GM18868 (cell line): ENCODE measurements at regions not wholly inside any gene's neighbourhood (a gene's known extent, or its start where the extent isn't known, plus 50 kb on each side); places are given as distances from the start of the nearest gene placed in this dataset.

Experiments
- ATAC-seq: cut with Tn5 transposase; IDR thresholded peaks from one replicate; pipeline ENCODE4 v1.9.1; 2021; ENCODE audit warnings: mild to moderate bottlenecking, moderate library complexity; ENCODE audit not compliant: unreplicated experiment

DNA sequence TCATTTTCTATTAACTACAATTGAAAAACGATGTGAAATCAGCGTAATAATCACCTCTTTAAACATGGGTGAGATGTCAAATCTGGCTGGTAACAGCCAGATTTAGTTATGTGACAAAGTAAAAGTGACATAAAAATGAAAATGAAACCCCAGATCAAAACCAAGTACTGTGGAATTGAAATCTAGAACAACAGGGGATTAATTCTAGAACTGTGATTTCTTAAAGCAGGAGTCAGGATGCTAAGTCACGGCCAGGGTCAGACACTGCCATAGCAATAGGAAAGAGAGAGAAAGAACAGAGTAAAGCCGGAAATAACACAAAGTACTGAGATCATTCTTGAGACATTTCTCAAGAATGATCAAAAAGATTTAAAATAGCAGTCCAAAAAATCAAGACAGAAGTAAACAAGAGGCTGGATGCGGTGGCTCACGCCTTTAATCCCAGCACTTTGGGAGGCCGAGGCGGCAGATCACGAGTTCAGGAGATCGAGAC lies 1183.7 kb upstream of the NXPH2 start:
- no peak for ATAC-seq

DNA sequence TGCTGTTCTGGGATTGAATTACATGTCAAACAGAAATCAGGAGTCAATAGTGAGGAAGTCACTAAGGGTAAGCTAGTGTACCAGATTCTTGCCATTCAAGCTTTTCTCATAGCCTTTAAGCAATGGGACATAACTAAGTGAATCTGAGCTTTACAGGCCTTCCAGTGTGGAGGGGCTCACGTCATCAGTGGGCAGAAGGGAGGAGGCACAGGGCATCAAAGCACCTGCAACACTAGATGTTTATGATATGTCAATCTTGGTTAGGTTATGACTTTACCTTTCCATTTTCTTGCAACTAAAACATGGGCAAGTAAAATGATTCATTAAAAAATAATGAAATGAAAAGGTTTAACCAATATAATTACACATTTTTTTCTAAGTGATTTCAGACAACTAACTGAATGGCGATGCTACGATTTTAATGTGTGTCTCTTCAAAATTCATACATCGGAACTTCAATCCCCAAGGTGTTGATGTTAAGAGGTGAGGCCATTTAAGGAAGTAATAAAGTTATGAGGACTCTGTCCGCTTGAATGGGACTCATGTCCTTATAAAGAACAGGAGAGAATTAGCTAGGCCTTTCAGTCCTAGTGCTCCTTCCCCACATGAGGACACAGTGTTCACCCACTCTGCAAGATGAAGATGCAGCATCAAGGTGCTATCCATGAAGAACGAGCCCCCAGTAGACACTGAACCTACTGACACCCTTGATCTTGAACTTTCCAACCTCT lies 1169.2 kb upstream of the NXPH2 start:
- ATAC-seq = no peak

DNA sequence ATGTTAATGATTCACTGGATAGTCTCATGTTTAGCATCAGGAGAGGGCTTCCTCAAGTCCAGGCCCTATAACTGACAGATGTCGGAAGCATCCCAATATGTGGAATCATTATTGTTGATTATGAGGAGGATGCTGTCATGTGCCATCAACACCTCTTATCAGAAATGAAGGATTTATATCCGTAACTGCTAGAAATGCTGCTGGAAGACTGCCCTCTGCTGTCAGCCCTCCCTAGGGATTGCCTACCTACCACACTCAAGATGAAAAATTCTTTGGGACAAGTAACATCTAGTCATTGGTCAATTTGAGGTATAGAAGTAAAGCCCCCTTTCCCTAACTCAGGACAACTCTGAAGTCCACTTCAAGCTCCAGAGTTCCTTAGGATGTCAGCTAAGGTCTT lies 1166.5 kb upstream of the NXPH2 start:
- ATAC-seq = no peak

DNA sequence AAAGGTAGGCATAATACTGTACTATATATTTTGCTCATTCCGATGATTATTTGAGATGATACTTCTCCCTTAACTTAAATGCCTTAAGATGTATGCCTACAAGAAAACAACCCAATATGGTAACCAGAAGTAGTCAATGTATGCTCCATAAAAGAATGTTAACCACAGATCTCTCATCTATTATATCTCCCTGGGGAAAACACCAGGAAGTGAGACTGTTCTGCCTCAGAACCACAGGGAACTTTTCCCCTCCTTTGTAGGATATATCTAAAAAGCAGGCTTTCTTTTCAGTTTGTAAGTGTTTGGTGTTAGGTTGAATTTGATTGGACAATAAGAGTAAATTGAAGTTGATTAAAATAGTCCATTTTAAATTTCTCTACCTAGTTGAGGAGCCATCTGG lies 1160.5 kb upstream of the NXPH2 start:
- ATAC-seq = no peak

GRCh38 chr2:139925903-139926302 lies 1145.7 kb upstream of the NXPH2 start:
- no peak for ATAC-seq

- no peak for ATAC-seq
These were observed 1143.9 kb upstream of the NXPH2 start for GRCh38 chr2:139924070-139924469.

GRCh38 chr2:139918982-139919381 lies 1138.8 kb upstream of the NXPH2 start:
- no peak for ATAC-seq

GRCh38 chr2:139917690-139918384 lies 1137.6 kb upstream of the NXPH2 start:
- no peak for ATAC-seq

DNA sequence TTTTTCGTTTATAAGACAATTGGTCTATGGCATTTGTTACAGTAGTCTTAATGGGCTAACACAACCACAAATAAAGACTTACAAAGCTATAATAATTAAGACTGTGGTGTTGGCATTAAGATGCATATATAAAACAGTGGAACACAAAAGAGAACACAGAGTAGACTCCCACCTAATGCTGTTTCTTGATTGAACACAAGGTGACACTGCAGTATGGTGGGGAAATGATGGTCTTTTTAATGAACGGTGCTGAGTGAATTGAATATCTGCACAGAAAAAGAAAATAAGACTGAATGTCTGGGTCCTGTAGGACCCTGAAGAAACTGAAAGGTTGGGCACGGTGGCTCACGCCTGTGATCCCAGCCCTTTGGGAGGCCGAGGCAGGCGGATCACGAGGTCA lies 1136.6 kb upstream of the NXPH2 start:
- ATAC-seq = no peak

- ATAC-seq = no peak
These were observed 1131.0 kb upstream of the NXPH2 start for GRCh38 chr2:139911160-139911559.

- ATAC-seq = no peak
These were observed 1128.9 kb upstream of the NXPH2 start for GRCh38 chr2:139909136-139909535.

GRCh38 chr2:139905624-139906023 lies 1125.4 kb upstream of the NXPH2 start:
- ATAC-seq = no peak

DNA sequence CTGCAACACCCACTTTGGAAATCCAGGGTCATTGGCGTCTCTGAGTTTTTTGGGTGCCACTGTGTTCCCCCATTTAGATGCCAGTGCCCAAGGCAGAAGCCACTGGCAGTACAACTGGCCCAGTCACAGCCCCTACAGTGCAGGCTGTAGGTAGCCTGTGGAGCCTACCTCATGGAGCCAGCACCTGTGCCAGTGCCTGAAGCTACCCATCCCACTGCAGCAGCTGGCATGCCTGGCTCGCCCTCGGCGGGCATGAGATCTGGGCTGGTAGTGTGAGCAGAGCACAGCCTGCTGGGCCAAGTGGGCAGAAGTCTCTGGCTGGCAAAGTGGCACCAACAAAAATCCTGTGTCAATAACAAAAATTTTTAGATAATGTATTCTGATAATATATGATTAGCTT lies 1111.4 kb upstream of the NXPH2 start:
- no peak for ATAC-seq

GRCh38 chr2:139885921-139886498 lies 1105.8 kb upstream of the NXPH2 start:
- no peak for ATAC-seq

DNA sequence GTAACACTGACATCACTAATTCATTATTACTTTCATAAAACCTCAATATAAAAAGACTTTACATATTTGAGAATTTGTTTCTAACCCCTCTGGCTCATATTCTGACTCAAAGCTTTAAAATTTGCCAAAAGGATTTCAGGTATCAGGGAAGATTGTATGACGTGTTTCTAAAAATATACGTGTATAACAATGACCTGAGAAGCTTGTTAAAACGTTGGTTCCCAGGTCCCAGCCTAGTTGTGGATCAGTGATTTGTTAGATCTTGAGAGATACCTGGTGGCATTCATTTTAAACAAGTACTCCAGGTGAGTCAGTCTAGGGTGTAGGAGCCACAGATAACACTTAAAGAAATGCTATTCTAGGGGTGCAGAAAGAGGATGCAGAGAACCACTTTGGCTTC lies 1096.8 kb upstream of the NXPH2 start:
- ATAC-seq = no peak

GRCh38 chr2:139876321-139876720 lies 1096.1 kb upstream of the NXPH2 start:
- no peak for ATAC-seq

- ATAC-seq = no peak
These were observed 1092.3 kb upstream of the NXPH2 start for GRCh38 chr2:139872503-139872902.

DNA sequence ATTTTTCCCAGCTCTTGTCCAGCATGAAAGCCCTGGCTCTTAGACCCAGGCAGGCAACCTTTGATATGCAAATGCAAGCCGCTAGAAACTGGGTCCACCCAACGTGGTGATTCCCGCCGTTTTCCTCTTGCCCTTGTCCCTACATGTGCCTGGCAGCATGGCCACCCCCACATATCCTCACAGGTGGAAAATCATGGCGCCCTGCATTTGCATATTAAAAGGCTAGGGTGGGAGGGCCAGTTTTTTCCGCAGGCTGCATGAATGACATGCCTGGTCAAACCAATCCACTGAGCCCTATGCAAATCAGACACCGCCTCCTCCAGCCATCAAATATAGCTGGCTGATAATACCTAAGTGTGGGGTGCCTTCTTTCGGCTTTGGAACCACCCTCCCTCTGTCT lies 1091.8 kb upstream of the NXPH2 start:
- ATAC-seq = no peak

- ATAC-seq = no peak
These were observed 1087.5 kb upstream of the NXPH2 start for GRCh38 chr2:139867601-139868226.

- ATAC-seq = no peak
These were observed 1084.7 kb upstream of the NXPH2 start for GRCh38 chr2:139864821-139865302.

DNA sequence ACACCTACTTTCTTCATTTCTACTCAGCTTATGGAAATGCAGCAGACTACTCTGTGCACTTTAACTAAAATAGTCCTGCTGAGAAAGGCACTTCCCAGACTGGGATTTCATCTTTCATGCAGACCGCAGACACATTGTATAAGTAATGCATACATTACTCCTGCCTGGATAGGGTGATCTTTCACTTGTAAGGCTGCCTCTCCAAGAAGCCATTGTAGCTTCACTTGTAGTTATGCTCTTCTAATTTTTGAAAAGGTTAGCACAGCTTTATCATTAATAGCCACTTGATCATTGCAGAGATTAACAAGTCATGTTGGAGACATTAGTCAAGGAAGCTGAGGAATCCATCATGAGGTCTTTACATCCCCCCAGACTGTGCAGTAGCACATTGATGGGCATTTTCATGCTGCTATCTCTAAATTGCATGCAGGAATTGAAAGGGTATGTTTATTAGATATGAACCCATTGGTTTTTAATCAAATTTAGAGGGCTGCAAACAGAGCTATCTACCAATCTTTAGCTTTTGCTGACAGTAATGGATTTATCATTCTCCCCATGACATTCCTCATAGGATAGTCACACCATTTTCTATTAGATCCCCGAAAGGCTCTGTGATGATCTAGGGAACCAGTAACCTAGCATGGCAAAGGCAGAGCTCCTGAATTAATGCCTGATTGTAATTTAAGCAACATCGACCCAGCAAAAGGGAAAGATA lies 1074.7 kb upstream of the NXPH2 start:
- ATAC-seq = no peak
